ENCODE measurements at regions not wholly inside any gene's neighbourhood (a gene's known extent, or its start where the extent isn't known, plus 50 kb on each side); places are given as distances from the start of the nearest gene placed in this dataset.

DNA sequence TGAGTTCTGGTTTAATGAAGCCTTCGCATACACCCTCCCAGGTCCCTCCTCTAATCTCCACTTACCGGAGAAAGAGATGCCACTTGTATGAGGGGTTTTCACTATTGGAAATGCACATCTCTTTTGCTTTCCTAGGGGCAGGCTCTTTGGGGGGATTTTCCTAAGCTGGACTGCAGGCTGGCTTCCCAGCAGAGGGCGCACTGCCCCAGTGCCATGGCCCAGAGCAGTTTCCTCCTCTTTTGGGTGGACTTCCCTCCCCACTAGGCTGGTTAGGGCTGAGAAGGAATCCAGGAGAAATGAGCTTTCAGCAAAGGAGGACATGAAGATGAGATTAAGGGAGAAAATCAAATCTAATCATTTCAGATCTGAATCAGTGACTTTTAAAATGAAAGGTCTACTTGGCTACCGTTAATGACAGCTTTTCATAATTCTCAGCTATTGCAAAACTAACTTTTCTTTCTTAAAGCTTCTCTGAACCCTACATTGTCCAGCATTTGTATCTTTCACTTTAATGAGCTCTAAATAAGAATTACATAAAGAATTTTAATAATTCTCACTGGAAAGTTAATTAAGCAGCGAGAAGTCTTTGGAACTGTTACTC, 784.1 kb upstream of the FANCL start:
- DNase-seq: peak; percentile 7

DNA sequence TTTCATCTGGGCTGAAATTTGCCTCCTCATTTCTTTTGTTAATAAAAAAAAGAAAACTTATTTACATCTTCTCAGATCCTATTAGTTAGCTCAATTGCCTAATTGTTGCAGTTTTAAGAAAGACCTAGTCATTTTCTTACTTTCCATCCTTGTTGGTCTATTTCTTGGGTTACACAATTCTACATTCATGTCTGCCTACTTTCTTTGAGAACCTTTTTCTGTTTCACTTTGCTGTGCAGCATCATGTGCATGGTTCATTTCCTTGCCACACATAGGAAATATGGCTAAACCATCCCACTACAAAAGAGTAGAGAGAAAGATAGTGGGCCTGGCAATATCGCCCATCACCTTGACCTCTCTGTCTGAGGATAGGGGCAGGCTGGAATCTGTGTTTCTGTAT, 780.7 kb upstream of the FANCL start:
- no peak for DNase-seq

DNA sequence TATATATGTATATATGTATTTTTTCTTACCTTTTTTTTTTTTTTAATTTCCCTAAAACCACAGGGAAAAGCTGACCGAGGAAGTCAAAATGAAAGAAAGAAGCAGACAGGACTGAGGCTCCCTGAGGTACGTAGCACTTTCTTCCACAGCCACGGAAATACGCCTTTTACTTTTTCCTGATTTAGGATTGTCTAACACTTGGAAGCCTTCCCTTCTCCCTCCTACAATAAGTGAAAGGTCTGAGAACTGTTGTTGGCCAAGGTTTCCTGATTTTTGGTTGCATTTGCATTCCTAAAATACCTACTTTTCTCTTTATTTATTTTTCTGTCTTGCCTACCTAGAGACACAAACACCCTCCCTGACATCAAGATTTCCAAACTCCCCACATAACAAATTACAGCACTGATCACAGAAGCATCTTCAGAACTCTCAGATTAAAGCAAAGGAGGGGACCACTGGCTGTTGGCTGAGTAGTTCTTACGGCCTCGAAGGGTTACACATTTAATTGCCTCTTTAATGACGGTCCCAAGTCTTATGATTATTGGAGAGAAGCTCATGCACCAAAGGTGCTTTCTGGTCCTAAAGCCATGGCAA, 778.5 kb upstream of the FANCL start:
- DNase-seq: no peak

DNA sequence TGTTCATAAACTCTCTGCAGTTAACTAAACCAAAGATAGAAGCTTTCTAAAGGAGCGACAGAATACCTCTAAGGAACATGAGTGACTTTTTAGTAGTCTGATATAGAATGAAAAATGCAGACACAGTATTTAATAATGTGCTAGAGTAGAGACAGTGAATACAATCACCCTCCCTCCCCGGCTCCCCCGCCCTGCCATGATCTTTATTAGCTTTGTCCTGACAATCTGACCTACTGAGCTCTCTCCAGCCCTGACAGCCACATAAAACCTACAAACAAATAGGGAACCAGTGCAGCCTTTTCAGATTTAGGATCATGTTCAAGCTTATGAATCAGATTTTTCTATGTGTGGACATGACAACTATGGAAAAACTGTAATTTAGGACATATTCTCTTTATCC, 777.6 kb upstream of the FANCL start:
- DNase-seq: no peak

DNA sequence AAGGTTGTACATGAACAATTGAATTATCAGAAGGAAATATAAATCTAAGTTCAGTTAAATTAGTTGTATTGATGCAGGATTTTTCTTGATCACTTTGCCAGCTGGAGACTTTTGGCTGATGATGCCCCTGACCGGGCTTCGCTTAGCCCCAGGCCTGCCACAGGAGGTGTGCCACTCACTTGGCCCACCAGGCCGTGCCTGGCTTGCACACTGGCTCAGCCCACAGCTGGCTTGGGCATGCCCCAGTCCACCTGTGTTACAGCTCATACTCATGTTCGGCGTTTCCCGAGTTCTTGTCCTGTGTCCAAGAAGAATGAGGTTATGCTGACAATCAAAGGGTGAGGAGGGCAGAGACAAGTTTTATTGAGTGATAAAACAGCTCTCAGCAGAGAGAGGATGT, 773.9 kb upstream of the FANCL start:
- no peak for DNase-seq

DNA sequence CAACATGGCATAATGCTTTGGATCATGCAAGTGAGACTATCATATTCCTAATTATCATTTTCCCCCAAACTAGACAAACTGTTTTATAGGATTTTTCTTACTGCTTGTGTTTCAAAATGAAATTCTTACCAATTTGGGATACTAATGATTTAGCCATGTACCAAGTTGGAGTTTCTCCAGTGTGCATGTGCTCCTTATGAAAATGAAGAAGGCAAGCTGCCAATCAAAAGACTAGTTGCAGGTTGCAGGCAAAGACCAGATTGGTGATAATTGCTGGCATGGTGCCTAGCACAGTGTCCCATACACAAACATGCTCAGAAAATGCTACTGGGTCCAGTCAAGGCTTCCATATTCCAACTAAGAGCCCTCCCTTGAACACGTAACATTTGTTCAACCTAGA, 771.8 kb upstream of the FANCL start:
- no peak for DNase-seq

DNA sequence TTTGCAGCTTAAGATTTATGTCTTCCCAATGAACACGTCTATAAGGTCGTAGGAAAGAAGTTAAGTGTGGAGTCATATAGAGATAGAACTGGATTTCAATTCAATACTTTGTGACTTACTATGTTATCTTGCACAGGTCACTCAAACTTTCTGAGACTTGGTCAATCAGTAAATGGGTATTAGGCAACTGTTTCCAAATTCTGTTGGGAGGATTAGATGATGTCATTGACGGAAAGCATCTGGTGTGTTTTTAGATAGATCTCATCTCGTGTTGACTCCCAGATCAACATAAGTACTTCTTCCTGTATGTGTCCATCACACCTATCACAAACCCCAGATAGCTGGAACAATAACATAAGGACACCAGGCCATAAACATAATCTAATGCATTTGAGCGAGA, 771.1 kb upstream of the FANCL start:
- DNase-seq: no peak

DNA sequence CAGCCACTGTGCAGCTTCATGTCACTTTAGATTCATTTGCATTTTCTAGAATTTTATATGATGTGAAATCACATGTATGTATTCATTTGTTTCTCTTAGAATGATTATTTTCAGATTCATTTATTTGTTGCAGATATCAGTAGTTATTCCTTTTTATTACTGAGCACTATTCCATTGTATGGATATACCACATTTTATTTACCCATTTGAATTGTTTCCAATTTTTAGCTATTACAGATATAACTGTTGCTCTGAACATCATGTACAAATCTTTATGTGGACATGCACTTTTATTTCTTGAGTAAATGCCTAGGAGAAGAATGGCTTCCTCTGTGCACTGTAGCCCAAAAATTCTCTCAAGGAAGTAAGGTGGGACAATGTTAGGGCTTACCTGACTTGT, 767.8 kb upstream of the FANCL start:
- DNase-seq: no peak

DNA sequence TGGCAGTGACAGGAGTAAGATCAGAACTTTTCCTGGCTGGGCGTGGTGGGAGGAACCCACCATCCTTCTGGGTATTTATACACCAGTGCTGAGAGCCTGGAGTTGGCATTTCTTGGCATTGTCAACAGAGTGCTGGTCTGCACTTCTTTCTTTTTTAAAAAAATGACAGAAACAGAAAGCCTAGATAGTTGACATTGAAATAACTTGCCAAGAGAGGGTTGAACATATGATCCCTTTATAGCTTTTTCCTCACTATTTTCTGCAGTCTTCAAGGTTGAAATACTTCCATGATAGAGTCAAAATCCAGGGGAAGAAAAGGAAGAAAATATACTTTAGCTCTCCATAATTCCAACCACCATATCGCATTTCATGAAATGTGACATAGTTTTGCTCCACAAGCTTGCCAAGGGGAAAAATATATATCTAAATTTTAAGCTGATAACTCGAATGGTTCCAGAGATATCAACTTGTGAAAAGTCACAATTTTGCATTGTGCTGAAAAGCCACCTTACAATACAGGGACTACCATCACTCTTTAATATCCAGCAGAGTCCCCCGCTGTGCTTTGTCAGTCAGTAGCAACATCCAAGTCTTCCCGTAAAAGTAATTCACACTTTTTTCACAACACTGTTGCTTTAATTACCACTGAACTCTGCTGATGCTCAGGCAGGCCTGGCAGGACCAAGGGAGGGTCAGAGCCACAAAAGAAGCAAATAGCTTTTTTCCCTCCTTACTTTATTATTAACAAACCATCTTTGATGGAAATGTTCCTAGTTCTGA, 764.9 kb upstream of the FANCL start:
- no peak for DNase-seq

DNA sequence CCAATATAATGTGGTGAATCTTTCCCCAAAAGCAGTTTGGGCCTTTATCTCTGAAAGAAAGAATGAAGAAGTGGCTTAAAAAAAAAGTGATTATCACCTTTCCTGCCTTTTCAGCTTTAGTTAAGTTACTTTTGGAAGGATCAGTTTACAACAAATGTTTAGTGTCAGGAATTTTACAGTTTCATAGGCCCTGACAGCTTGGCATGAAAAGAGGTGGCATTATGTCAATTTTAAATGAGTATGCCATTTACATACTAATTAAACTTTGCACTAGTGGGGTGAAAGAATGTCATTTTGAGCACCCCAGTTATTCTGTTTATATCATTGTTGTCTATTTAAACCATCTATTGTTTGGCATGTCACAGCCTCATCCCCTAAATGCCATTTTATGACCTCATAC, 763.5 kb upstream of the FANCL start:
- no peak for DNase-seq

DNA sequence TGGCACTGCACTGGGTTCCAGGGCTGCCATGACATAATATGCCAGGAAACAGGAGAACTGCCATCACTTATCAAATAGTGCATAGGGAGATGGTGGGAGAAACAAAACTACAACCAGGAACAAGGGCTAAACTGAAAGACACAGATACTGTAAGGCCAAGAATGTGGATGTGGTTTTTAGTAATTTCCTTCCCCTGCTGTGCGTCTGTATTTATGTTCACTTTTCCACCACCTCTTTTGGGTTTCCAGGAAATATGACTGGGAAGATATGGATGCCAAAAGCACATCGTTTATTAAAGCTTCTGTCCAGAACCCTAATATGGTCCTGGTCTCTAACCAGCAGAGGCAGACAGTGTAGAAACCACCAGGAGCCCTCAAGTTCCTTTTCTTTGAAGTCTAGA, 759.7 kb upstream of the FANCL start:
- no peak for DNase-seq

DNA sequence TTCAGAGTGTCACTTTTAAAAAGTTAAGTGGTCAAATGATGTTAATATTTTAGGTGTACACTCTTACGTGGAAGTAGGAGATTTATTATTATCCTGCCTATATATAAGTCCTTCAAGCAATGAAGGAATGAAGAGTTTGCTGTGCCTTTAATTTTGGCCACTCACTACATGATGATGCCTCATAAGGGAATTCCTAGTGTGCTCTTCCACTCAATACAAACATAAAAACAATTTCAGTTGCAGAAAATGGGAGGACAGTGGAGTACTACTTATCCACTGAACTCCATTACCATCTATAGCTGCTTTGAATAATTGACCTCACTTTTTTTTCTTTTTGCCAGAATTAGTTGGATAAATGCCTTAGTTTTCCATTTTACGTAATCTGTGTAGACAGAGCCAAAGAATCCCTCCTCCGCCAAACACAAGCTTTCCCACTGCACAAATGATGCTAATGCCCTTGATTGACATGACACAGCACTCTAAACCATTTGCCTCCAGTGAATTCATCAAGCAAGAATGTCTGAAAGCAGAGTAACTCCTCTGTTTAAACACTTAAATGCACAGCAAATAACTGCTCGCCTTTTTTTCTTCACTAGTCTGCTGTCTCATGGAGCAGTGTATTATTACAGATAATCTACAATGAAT, 751.1 kb upstream of the FANCL start:
- DNase-seq: no peak

DNA sequence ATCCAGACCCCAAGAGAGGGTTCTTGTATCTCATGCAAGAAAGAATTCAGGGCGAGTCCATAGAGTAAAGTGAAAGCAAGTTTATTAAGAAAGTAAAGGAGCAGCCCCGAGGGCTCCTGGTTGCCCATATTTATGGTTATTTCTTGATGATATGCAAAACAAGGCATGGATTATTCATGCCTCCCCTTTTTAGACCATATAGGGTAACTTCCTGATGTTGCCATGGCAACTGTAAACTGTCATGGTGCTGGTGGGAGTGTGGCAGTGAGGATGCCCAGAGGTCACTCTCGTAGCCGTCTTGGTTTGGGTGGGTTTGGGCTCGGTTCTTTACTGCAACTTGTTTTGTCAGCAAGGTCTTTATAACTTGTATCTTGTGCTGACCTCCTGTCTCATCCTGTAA, 750.2 kb upstream of the FANCL start:
- DNase-seq: no peak

DNA sequence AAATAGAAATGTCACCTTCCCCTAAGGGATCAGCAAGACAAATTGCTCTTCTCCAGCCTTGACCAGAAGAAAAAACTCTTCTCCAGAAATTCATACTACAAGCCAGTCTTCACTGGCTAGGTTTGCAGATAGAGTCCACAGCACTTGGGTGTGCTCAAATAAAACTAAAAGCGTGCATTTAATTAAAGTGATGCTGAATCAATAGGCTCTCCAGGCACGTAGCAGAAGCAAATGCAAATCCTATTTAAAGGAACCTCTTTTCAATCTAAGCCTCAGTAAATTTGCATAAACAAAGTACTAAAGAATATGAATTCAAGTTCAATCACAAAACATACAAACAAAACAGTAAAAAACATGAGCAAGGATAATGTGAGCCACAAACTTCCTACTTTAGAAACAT, 744.4 kb upstream of the FANCL start:
- DNase-seq: no peak

DNA sequence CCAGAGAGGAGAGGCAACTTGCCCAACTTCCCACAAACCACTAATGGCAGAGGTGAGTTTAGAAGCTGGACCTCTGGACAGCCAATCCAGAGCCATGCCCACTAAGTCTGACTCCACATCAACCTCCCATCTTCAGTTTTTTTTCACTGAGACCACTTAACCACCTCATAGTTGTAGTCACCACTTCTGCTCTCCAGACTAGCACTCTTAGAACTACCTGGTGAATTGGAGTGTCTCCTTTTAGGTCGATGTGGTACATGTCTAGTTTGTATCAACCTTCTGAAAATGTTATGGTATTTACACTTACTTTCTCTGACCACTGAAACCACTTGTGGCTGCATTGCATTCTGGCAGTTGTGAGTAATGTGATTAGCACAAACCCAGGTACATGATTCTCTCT, 743.6 kb upstream of the FANCL start:
- DNase-seq: peak; percentile 1

DNA sequence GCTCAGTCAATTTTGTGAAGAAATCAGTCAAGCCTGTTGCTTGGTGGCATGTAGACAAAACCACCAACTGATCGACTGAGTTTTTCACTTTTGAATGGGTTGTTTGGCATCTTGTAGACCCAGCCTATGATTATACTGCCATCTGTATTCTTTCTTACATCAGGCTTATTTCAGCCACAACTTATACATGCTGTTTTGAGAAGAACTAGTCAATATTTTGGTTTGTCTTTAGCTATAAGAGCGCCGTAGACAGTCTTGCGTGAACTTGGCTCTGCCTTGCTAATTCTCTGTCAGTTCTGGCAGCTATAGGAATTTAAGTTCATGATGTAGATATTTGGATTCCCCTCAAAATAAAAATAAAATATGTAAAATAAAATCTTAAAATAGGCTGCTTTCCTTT, 742.0 kb upstream of the FANCL start:
- DNase-seq: no peak

DNA sequence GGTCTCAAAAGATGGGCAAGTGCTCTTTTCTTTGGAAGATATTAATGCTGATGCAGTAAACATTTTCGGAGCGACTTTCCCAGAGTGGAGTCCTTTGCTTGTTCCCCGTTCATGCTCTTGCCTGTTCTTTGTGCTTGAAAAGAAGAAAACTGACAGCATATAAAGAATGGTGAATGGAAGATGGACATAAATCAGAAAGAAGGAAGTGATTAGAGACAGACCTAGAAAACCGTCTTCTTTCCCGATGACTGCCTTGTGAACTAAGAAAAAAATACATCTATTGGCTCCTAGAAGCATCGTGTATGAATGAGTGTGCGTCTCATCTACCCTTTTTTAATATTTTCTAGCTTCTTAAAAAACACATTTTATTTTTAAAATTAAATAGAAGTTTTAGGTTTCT, 740.1 kb upstream of the FANCL start:
- no peak for DNase-seq

DNA sequence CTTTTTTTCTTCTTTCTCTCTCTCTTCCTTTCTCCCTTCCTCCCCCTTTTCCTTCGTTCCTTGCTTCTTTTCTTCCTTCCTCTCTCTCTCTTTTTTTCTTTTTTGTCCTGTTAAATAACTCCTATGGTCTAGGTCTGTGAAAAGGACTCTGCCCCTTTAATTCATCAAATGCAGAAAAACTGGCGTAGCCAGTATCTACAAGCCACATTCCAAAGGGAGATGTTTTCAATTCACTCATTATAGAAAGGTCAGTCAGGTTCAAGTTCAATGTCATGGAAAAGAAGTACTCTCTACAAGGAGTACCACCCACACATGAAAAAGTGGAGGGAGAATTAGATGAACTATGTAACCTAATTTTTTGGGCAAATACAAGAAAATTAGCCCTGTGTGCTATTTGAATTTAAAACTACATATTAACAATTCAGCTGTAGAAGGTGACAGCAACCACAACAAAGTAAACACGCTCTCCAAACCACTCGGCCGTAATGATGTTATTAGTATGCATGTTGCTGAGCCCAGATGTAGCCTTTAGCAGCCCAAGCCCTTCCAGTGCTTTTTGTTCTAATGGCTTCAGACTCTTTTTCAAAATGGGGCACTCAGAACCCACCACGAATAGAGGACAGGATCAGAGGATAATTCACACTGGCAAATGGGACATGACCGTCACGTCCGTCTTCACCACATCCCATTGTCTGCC, 735.4 kb upstream of the FANCL start:
- no peak for DNase-seq

DNA sequence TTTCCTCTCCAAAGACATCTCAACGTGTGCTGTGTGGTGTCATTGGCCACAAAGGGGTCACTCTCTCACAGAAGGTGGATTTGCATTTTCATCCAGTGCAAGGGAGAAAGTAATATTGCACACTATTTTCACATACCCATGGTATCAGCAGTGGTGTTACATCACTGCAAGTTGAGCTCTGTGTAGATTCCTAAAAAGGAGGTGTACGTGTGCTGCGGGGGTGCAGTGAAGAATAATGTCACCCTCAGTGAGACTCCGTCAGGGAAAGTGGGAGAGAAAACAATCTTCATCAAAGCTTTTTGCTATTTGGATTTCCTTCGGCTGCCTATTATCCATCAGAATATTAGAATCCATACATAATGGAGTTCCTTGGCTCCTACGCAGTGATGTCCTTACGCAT, 733.8 kb upstream of the FANCL start:
- DNase-seq: no peak

DNA sequence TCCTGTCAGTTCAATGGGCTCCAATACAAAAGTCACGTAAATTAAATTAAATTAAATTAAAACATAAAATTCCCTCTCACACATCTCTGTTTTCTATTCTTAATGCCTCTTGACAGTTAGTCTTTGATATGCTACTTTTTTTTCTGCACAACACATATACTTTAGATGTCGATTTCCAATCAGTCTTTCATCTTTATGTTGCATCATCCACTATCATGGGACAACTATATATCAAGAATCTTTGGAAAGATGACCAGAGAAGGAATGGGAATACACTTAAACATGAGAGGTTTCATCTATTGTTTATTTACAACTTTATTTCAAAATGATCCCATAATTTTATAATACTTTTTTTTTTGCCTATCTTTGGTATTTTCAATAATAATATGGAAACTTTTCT, 733.3 kb upstream of the FANCL start:
- DNase-seq: no peak

DNA sequence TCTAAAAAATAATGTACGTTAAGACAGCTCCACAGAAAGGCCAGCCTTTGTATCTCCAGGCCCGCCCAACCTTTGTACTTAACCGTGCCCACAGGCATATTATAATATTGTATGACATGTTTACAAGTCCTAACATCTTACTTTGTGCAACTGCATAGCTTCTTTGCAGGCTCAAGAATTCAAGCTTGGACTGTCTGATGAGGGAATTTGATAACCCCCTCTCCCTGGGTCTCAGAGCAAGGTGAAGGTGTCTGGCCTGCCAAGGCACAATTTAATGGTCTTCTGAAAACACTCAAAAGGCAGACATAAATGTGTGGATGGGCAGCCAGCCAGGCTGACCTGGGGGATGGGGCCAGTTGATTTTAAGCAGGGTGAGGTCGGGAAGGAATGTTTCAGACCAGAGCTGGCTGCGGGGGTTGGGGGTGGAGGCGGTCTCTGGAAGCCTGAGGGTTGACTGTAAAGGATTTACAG, 732.7 kb upstream of the FANCL start:
- no peak for DNase-seq

DNA sequence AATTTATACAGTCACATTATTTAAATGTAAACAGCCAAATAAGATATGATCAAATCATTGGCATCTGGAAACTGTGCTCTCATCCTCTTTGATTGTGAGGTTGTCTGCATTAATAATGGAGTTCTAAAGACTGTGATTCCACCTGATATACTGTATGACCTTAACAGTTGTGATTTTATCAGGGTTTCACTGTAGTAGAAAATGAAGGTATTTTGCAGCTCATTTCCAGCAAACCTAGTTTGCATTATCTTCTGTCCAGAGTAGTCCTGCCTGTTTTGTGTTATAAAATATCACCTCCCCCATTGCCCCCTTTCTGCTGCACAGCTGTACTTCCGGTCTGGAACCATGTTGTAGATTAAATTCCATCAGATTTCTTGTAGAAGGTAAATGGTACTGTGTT, 731.6 kb upstream of the FANCL start:
- DNase-seq: no peak
